Left lung (tissue), 4 donors: ENCODE measurements at regions not wholly inside any gene's neighbourhood (a gene's known extent, or its start where the extent isn't known, plus 50 kb on each side); places are given as distances from the start of the nearest gene placed in this dataset.
"Not testable (repeated sequence)": the region's sequence is repeated elsewhere in the genome, so short reads cannot be mapped to it uniquely, and the experiment has no call there.

Source experiments
- ATAC-seq: fragments of 200-7000 bp; cut with Tn5 transposase; one replicate; pipeline ENCODE4 v1.9.1; 2020; ENCODE audit warnings: moderate library complexity
- DNase-seq, 4 donors: peaks; one replicate each; pipeline ENCODE4 v3.0.0-alpha.2; 2013 to 2020
- H3K27ac ChIP-seq, 2 donors: fragments of 200-600 bp; sonication (generic) in 1 of 2; one replicate each; pipeline versions ENCODE4 v1.5.0 to v1.8.0; 2020 to 2021
- H3K27me3 ChIP-seq, 2 donors: fragments of 200-600 bp; sonication (generic) in 1 of 2; one replicate each; pipeline versions ENCODE4 v1.5.0 to v1.8.0; 2020 to 2021
- H3K36me3 ChIP-seq, 2 donors: fragments of 200-600 bp; sonication (generic) in 1 of 2; one replicate each; pipeline versions ENCODE4 v1.5.0 to v1.8.0; 2020 to 2021
- H3K4me1 ChIP-seq, 2 donors: fragments of 200-600 bp; one replicate each; pipeline ENCODE4 v1.8.0; 2021
- H3K4me3 ChIP-seq, 2 donors: fragments of 200-600 bp; sonication (generic) in 1 of 2; one replicate each; pipeline versions ENCODE4 v1.5.0 to v1.8.0; 2020 to 2021; ENCODE audit warnings: mild to moderate bottlenecking in 1 of 2
- H3K9me3 ChIP-seq, 2 donors: fragments of 200-600 bp; sonication (generic) in 1 of 2; one replicate each; pipeline versions ENCODE4 v1.5.0 to v1.8.0; 2020 to 2021
- CTCF ChIP-seq, 2 donors: fragments of 200-600 bp; sonication (generic) in 1 of 2; IDR thresholded peaks; one replicate each; pipeline versions ENCODE4 v1.5.0 to v1.8.0; 2021; ENCODE audit warnings: antibody characterized with exemption in 2 of 2
- intact Hi-C, 2 donors: fragments of 100-400 bp; cut with DNase I; formaldehyde crosslinking; loops; one replicate each; pipeline versions ENCODE4 v1.11.2 to v1.14.2; 2022
- donor health status: DM: no; HTN: yes; CAD: no.
- donor health status: DM: no; HTN: no; CAD: no.

DNA sequence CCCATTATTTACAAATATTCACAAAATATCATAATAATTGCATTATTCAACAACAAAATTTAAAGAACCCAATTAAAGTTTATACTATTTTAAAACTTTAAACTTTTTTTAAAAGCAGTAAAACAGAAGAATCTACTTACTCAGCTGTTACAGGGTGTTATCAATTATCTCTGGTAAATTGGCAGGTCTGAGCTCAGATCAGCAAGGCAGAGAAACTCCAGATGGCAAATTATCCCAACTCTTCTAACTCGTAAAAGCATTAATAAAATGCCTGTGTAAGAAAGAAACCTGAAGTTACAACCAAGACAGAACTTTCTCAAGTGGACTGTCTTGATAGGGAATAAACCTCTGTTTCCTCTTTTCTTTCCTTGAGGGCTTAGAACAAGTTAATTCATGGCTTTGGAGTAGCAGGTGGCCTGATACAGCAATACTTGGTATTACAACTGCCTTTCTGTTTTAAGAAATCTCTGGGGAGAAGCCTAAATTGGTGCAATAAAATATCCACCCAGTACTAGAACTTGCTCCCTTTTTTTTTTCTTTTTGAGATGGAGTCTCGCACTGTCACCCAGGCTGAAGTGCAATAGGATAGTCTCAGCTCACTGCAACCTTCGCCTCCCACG lies 275.3 kb upstream of the MKLN1 start:
- no peak overlapping the region for H3K27ac ChIP-seq
- no peaks in the 10 kb centered on the region for H3K27me3 ChIP-seq
- H3K9me3 ChIP-seq: no peaks in the 10 kb centered on the region
- H3K36me3 ChIP-seq: no peaks in the 10 kb centered on the region
- peaks cover 11 to 47% of the 10 kb centered on the region in 2 donors for H3K4me1 ChIP-seq
- intact Hi-C loops: no loop called here
- TF ChIP-seq CTCF (IDR thresholded peaks at IDR 0.05): no peak
- H3K4me3 ChIP-seq: no peak overlapping the region
- no peak for ATAC-seq
- no peak for DNase-seq

- DNase-seq (no peak), ATAC-seq (no peak)
- Histone ChIP-seq H3K36me3 (no peaks in the 10 kb centered on the region), H3K27me3 (no peaks in the 10 kb centered on the region), H3K27ac (peak overlapping the region in 1 of 2 donors; percentile 71), H3K4me3 (no peak overlapping the region), H3K4me1 (peaks cover 11 to 41% of the 10 kb centered on the region in 2 donors), H3K9me3 (no peaks in the 10 kb centered on the region)
- intact Hi-C loops: no loop called here
- no peak for TF ChIP-seq CTCF (IDR thresholded peaks at IDR 0.05)
These were observed 271.7 kb upstream of the MKLN1 start for GRCh38 chr7:131056007-131056406.

GRCh38 chr7:131057015-131057793 lies 270.5 kb upstream of the MKLN1 start:
- intact Hi-C loops: no loop called here
- Histone ChIP-seq H3K27me3 (no peaks in the 10 kb centered on the region), H3K4me3 (no peak overlapping the region), H3K9me3 (no peaks in the 10 kb centered on the region), H3K27ac (peak overlapping the region; percentile 63 to 71), H3K4me1 (peaks cover 15 to 51% of the 10 kb centered on the region in 2 donors), H3K36me3 (no peaks in the 10 kb centered on the region)
- DNase-seq: peak in 1 of 4 donors; percentile 33
- TF ChIP-seq CTCF (IDR thresholded peaks at IDR 0.05): no peak
- peak; percentile 85 for ATAC-seq

- Histone ChIP-seq H3K4me3 (no peak overlapping the region), H3K36me3 (no peaks in the 10 kb centered on the region), H3K4me1 (peaks cover 15 to 48% of the 10 kb centered on the region in 2 donors), H3K27ac (peak overlapping the region; percentile 63 to 71), H3K9me3 (no peaks in the 10 kb centered on the region), H3K27me3 (no peaks in the 10 kb centered on the region)
- DNase-seq (no peak), ATAC-seq (peak; percentile 45)
- TF ChIP-seq CTCF (IDR thresholded peaks at IDR 0.05): no peak
- intact Hi-C loops: no loop called here
These were observed 269.9 kb upstream of the MKLN1 start for GRCh38 chr7:131057794-131058070.

GRCh38 chr7:131058561-131059288 lies 269.0 kb upstream of the MKLN1 start:
- Histone ChIP-seq H3K4me1 (peaks cover 15 to 43% of the 10 kb centered on the region in 2 donors), H3K27ac (peak overlapping the region in 1 of 2 donors; percentile 71)
- H3K36me3 ChIP-seq, intact Hi-C loops, ATAC-seq, DNase-seq, H3K9me3 ChIP-seq, H3K4me3 ChIP-seq, H3K27me3 ChIP-seq: not testable (repeated sequence)

DNA sequence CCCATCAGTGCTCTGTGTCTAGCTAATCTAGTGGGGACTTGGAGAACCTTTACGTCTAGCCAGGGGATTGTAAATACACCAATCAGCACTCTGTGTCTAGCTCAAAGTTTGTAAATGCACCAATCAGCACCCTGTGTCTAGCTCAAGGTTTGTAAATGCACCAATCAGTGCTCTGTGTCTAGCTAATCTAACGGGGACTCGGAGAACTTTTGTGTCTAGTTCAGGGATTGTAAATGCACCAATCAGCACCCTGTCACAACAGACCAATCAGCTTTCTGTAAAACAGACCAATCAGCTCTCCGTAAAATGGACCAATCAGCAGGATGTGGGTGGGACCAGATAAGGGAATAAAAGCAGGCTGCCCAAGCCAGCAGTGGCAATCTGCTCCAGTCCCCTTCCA lies 268.3 kb upstream of the MKLN1 start:
- intact Hi-C loops, H3K27me3 ChIP-seq, DNase-seq, H3K27ac ChIP-seq, H3K36me3 ChIP-seq, H3K4me3 ChIP-seq, H3K9me3 ChIP-seq, ATAC-seq: not testable (repeated sequence)
- peaks cover 15 to 43% of the 10 kb centered on the region in 2 donors for H3K4me1 ChIP-seq
